SK-N-SH treated with all-trans-retinoic acid at 6 μM for 48 hours (cell line): ENCODE measurements at regions not wholly inside any gene's neighbourhood (a gene's known extent, or its start where the extent isn't known, plus 50 kb on each side); places are given as distances from the start of the nearest gene placed in this dataset.
"Not testable (repeated sequence)": the region's sequence is repeated elsewhere in the genome, so short reads cannot be mapped to it uniquely, and the experiment has no call there.

Source experiments
- ATAC-seq: fragments of 200-7000 bp; cut with Tn5 transposase; 3 replicates; pipeline ENCODE4 v1.9.1; 2020; ENCODE audit warnings: mild to moderate bottlenecking, moderate library complexity
- ARNTL ChIP-seq: fragments of 450-650 bp; formaldehyde crosslinking; IDR thresholded peaks from 2 replicates; pipeline ENCODE4 v1.5.0; 2020; ENCODE audit warnings: low read depth, mild to moderate bottlenecking, moderate library complexity, borderline replicate concordance
- BACH2 ChIP-seq: fragments of 250-450 bp; sonication (Bioruptor Pico); IDR thresholded peaks from 2 replicates; pipeline ENCODE4 v1.9.0; 2021; ENCODE audit warnings: mild to moderate bottlenecking, borderline replicate concordance
- ESRRG ChIP-seq: fragments of 250-450 bp; sonication (Bioruptor Pico); IDR thresholded peaks from 2 replicates; pipeline ENCODE4 v1.6.1; 2021; ENCODE audit warnings: mild to moderate bottlenecking
- GLIS3 ChIP-seq: fragments of 250-450 bp; sonication (Bioruptor Pico); IDR thresholded peaks from 2 replicates; pipeline ENCODE4 v1.5.0; 2020; ENCODE audit warnings: mild to moderate bottlenecking, moderate library complexity
- ISL1 ChIP-seq: fragments of 250-450 bp; sonication (Bioruptor Pico); IDR thresholded peaks from 2 replicates; pipeline ENCODE4 v2.1.2; 2022; ENCODE audit warnings: mild to moderate bottlenecking, moderate library complexity
- PPARA ChIP-seq: fragments of 250-450 bp; sonication (Bioruptor Pico); IDR thresholded peaks from 2 replicates; pipeline ENCODE4 v1.5.0; 2020; ENCODE audit warnings: mild to moderate bottlenecking, borderline replicate concordance
- SNAI2 ChIP-seq: fragments of 250-450 bp; sonication (Bioruptor Pico); IDR thresholded peaks from 2 replicates; pipeline ENCODE4 v1.5.0; 2020; ENCODE audit warnings: mild to moderate bottlenecking, moderate library complexity
- ZC3H10 ChIP-seq: fragments of 250-450 bp; sonication (Bioruptor Pico); IDR thresholded peaks from 2 replicates; pipeline ENCODE4 v1.5.1; 2021; ENCODE audit warnings: mild to moderate bottlenecking, moderate library complexity
- ZFP3 ChIP-seq: fragments of 250-450 bp; sonication (Bioruptor Pico); IDR thresholded peaks from 2 replicates; pipeline ENCODE4 v1.5.0; 2020; ENCODE audit warnings: mild to moderate bottlenecking, moderate library complexity
- ZFP30 ChIP-seq: fragments of 450-650 bp; formaldehyde crosslinking; IDR thresholded peaks from 2 replicates; pipeline ENCODE4 v1.5.0; 2022; ENCODE audit warnings: mild to moderate bottlenecking, moderate library complexity
- ZNF565 ChIP-seq: fragments of 450-650 bp; formaldehyde crosslinking; conservative IDR thresholded peaks from 2 replicates; pipeline ENCODE4 v1.5.0; 2020; ENCODE audit warnings: low read depth, mild to moderate bottlenecking, moderate library complexity
- ZNF70 ChIP-seq: fragments of 450-650 bp; formaldehyde crosslinking; IDR thresholded peaks from 2 replicates; pipeline ENCODE4 v1.5.0; 2020; ENCODE audit warnings: mild to moderate bottlenecking, moderate library complexity
- ZNF8 ChIP-seq: fragments of 450-650 bp; formaldehyde crosslinking; IDR thresholded peaks from 2 replicates; pipeline ENCODE4 v1.5.0; 2020; ENCODE audit warnings: mild to moderate bottlenecking, moderate library complexity
- TF ChIP-seq, protein P1 (sequence below): fragments of 250-450 bp; sonication (Bioruptor Pico); IDR thresholded peaks from 2 replicates; pipeline ENCODE4 v1.5.1; 2020; ENCODE audit warnings: low read depth, mild to moderate bottlenecking, moderate library complexity
- TF ChIP-seq, protein P2 (sequence below): fragments of 250-450 bp; sonication (Bioruptor Pico); IDR thresholded peaks from 2 replicates; pipeline ENCODE4 v1.5.0; 2020; ENCODE audit warnings: mild to moderate bottlenecking, moderate library complexity
- TF ChIP-seq, protein P3 (sequence below): fragments of 250-450 bp; sonication (Bioruptor Pico); IDR thresholded peaks from 2 replicates; pipeline ENCODE4 v1.8.0; 2020; ENCODE audit warnings: mild to moderate bottlenecking, moderate library complexity, borderline replicate concordance
- TF ChIP-seq, protein P4 (sequence below): fragments of 250-450 bp; sonication (Bioruptor Pico); IDR thresholded peaks from 2 replicates; pipeline ENCODE4 v1.8.0; 2021; ENCODE audit warnings: low read depth, mild to moderate bottlenecking, moderate library complexity, borderline replicate concordance

DNA sequence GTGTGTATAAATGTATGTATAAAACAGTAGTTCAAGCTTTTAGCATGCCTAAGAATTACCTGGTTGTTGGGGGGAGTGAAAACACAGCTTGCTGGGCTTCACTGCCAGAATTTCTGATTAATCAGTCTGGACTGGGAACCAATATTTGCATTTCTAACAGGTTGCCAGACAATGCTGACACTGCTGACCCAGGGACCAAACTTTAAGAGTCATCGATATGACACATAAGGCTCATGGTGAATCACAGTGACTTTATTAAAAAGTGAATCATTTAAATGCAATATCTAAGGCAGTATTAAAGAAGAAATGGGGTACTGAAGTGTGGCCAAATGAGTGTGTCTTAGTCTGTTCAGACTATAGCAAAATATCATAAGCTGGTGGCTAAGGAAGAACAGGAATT lies 195.9 kb upstream of the DTNA start (continued):
- TF ChIP-seq SNAI2 (CRISPR knock-in tag): no peak

DNA sequence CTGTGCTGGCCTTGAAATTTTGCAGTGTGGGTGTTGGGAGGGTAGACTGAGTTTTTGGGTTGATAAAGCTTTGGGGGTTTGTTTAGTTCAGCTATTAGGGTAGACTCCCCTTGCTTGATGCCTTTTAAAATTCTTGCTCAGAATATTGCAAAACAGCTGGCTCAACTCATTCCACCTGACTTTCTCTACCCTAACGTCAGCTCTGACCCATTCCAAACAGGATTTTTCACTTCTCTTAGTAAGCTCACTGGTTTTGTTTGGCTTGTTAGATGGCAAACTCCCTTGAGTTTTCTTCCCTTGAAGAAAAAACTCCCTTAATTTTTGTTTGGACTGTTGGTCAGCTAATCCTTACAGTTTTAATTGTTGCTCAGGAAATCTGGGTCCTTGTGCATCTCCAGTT lies 195.1 kb upstream of the DTNA start:
- TF ChIP-seq, protein P1, sequence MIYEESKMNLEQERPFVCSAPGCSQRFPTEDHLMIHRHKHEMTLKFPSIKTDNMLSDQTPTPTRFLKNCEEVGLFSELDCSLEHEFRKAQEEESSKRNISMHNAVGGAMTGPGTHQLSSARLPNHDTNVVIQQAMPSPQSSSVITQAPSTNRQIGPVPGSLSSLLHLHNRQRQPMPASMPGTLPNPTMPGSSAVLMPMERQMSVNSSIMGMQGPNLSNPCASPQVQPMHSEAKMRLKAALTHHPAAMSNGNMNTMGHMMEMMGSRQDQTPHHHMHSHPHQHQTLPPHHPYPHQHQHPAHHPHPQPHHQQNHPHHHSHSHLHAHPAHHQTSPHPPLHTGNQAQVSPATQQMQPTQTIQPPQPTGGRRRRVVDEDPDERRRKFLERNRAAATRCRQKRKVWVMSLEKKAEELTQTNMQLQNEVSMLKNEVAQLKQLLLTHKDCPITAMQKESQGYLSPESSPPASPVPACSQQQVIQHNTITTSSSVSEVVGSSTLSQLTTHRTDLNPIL (CRISPR knock-in tag): no peak
- TF ChIP-seq ZC3H10: no peak
- no peak for TF ChIP-seq ZFP3
- TF ChIP-seq, protein P2, sequence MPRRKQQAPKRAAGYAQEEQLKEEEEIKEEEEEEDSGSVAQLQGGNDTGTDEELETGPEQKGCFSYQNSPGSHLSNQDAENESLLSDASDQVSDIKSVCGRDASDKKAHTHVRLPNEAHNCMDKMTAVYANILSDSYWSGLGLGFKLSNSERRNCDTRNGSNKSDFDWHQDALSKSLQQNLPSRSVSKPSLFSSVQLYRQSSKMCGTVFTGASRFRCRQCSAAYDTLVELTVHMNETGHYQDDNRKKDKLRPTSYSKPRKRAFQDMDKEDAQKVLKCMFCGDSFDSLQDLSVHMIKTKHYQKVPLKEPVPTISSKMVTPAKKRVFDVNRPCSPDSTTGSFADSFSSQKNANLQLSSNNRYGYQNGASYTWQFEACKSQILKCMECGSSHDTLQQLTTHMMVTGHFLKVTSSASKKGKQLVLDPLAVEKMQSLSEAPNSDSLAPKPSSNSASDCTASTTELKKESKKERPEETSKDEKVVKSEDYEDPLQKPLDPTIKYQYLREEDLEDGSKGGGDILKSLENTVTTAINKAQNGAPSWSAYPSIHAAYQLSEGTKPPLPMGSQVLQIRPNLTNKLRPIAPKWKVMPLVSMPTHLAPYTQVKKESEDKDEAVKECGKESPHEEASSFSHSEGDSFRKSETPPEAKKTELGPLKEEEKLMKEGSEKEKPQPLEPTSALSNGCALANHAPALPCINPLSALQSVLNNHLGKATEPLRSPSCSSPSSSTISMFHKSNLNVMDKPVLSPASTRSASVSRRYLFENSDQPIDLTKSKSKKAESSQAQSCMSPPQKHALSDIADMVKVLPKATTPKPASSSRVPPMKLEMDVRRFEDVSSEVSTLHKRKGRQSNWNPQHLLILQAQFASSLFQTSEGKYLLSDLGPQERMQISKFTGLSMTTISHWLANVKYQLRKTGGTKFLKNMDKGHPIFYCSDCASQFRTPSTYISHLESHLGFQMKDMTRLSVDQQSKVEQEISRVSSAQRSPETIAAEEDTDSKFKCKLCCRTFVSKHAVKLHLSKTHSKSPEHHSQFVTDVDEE (CRISPR knock-in tag): no peak
- TF ChIP-seq ISL1 (CRISPR knock-in tag): no peak
- no peak for TF ChIP-seq ZNF565
- TF ChIP-seq, all 23 proteins: peak for 0
- ATAC-seq: no peak

DNA sequence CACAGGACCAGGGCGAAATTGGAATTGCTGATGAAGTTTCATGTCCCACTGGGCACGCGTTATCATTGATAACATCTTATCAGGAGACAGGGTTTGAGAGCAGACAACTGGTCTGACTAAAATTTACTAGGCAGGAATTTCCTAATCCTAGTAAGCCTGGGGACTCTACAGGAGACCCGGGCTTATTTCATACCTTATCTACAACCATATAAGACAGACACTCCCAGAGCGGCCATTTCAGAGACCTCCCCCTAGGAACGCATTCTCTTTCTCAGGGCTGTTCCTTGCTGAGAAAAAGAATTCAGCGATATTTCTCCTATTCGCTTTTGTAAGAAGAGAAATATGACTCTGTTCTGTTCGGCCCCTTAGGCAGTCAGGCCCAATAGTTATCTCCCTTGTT lies 193.7 kb upstream of the DTNA start:
- not testable (repeated sequence) for ATAC-seq

DNA sequence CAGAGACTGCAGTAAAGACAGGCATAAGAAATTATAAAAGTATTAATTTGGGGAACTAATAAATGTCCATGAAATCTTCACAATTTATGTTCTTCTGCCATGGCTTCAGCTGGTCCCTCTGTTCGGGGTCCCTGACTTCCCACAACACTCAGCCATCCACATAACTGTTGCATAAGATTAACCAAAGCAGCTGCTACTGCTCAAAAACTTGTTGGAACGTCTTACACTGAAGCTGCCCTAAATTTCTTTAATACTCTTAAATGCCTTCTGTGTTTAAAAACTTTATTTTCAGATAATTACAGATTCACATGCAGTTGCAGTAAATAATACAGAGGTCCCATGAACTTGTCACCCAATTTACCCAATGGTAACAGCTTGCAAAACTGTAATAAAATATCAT lies 193.1 kb upstream of the DTNA start:
- not testable (repeated sequence) for ATAC-seq

DNA sequence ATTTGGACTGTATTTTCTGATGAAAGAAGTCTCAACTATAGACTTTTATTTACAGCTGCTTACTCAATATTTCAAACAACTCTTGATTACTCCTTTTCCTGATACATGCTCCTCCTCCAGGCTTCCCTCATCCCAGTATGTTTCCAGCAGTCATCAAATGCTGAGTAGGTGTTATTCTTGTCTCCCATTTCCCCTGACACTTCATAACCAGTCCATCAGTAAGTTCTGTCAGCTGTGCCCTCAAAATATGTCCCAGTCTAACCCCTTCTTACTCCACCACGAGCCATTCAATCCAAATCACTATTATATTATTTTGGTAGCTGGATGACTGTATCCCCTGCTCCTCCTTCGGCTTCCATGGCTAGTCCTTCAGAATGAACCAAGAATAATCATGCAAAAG lies 189.1 kb upstream of the DTNA start:
- no peak for ATAC-seq
- no peak for TF ChIP-seq ESRRG (CRISPR knock-in tag)
- no peak for TF ChIP-seq ZNF70 (CRISPR knock-in tag)
- TF ChIP-seq ARNTL (CRISPR knock-in tag): no peak
- no peak for TF ChIP-seq BACH2
- TF ChIP-seq, all 23 proteins: peak for 0

DNA sequence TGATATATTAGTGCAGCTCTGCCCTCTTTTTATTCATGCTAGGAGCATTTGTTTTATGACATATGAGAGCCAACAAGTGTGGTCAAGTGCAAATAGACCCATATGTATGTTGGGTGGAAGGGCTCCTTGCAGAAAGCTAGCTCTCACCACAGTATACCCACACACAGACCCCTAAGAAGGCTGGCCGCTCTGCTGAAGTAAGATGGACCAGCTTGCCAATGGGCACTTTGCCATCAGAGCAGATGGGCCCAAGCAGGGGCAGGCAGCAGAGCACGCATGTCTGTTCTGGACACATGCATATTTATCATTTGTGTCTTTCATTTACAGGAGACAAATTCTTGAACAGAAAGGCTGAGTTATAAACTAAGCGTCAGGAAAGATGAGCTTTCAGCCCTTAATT lies 187.5 kb upstream of the DTNA start:
- TF ChIP-seq ZFP3 (no peak), PPARA (CRISPR knock-in tag) (no peak), ZFP30 (CRISPR knock-in tag) (no peak), SNAI2 (CRISPR knock-in tag) (no peak), ZNF8 (CRISPR knock-in tag) (no peak), GLIS3 (CRISPR knock-in tag) (no peak)
- TF ChIP-seq, protein P2 (CRISPR knock-in tag): no peak
- TF ChIP-seq, protein P3, sequence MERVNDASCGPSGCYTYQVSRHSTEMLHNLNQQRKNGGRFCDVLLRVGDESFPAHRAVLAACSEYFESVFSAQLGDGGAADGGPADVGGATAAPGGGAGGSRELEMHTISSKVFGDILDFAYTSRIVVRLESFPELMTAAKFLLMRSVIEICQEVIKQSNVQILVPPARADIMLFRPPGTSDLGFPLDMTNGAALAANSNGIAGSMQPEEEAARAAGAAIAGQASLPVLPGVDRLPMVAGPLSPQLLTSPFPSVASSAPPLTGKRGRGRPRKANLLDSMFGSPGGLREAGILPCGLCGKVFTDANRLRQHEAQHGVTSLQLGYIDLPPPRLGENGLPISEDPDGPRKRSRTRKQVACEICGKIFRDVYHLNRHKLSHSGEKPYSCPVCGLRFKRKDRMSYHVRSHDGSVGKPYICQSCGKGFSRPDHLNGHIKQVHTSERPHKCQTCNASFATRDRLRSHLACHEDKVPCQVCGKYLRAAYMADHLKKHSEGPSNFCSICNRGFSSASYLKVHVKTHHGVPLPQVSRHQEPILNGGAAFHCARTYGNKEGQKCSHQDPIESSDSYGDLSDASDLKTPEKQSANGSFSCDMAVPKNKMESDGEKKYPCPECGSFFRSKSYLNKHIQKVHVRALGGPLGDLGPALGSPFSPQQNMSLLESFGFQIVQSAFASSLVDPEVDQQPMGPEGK (CRISPR knock-in tag): no peak
- TF ChIP-seq, protein P4, sequence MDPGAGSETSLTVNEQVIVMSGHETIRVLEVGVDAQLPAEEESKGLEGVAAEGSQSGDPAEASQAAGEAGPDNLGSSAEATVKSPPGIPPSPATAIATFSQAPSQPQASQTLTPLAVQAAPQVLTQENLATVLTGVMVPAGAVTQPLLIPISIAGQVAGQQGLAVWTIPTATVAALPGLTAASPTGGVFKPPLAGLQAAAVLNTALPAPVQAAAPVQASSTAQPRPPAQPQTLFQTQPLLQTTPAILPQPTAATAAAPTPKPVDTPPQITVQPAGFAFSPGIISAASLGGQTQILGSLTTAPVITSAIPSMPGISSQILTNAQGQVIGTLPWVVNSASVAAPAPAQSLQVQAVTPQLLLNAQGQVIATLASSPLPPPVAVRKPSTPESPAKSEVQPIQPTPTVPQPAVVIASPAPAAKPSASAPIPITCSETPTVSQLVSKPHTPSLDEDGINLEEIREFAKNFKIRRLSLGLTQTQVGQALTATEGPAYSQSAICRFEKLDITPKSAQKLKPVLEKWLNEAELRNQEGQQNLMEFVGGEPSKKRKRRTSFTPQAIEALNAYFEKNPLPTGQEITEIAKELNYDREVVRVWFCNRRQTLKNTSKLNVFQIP (CRISPR knock-in tag): no peak
- TF ChIP-seq, protein P1 (CRISPR knock-in tag): no peak

More for the DNA sequence above, 187.5 kb upstream of the DTNA start:
- no peak for ATAC-seq
